C4-2B (cell line): ENCODE measurements at regions not wholly inside any gene's neighbourhood (a gene's known extent, or its start where the extent isn't known, plus 50 kb on each side); places are given as distances from the start of the nearest gene placed in this dataset.

ENCODE experiments used
- H3K27ac ChIP-seq: fragments of 450-650 bp; 2 replicates; pipeline ENCODE4 v1.5.1; 2017
- ZFX ChIP-seq: fragments of 450-650 bp; IDR thresholded peaks from 2 replicates; pipeline ENCODE4 v1.6.1; 2017
- TF ChIP-seq, protein P1 (sequence below): fragments of 450-650 bp; conservative IDR thresholded peaks from 2 replicates; pipeline ENCODE4 v1.5.1; 2017; ENCODE audit warnings: mild to moderate bottlenecking

DNA sequence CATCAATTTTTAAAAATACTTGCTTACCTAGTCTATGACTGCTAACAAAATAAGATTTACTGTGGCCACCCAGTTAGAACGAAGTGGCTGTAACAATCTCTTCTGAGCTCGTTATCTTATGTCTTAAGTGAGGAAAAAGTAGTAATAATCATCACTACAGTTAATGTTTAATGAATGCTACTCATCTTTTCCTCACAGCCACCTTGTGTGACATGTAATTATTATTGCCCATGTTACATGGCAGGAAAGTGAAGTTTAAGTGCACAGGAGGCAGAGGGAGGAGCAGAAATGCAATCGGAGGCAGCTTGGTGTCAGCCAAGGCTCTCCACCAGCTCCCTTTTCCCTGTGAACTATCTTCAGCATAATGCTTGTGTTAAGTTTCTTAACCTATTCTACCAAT lies 260.3 kb downstream of the B3GLCT start:
- no peak overlapping the region for H3K27ac ChIP-seq
- no peak for TF ChIP-seq ZFX

DNA sequence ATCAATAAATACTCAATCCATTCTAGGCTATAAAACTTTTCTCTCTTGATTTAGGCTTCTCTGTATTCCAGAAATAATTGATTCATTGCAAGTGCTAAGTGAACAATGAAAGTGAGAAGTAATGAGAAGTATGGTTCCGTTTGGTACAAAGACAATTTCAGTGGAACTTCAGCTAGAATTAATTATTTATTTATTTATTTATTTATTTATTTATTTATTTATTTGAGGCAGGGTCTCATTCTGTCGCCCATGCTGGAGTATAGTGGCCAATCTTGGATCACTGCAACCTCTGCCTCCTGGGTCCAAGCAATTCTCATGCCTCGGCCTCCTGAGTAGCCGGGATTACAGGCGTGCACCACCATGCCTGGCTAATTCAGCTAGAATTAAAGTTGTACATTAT lies 262.1 kb downstream of the B3GLCT start:
- TF ChIP-seq ZFX: no peak
- TF ChIP-seq, protein P1, sequence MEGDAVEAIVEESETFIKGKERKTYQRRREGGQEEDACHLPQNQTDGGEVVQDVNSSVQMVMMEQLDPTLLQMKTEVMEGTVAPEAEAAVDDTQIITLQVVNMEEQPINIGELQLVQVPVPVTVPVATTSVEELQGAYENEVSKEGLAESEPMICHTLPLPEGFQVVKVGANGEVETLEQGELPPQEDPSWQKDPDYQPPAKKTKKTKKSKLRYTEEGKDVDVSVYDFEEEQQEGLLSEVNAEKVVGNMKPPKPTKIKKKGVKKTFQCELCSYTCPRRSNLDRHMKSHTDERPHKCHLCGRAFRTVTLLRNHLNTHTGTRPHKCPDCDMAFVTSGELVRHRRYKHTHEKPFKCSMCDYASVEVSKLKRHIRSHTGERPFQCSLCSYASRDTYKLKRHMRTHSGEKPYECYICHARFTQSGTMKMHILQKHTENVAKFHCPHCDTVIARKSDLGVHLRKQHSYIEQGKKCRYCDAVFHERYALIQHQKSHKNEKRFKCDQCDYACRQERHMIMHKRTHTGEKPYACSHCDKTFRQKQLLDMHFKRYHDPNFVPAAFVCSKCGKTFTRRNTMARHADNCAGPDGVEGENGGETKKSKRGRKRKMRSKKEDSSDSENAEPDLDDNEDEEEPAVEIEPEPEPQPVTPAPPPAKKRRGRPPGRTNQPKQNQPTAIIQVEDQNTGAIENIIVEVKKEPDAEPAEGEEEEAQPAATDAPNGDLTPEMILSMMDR: no peak
- no peak overlapping the region for H3K27ac ChIP-seq

DNA sequence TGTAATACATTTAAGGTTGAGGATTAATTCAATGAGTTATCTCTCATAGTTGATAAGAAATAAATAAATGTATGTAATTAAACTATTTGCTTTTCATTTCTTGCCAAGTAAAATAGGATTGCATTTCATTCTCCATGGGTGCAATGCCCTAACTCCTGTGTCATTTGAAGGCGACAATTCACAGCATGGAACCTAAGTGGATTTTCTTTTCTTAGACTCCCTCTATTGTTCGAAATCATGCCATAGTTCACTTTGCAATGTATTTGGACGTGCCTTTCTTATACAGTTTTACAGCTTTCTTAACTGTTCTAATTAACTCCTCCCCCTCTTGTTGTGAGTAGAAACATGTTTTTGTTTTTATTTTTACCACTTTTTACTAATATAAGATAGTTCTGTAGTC lies 263.0 kb downstream of the B3GLCT start:
- H3K27ac ChIP-seq: no peak overlapping the region
- TF ChIP-seq, protein P1: no peak
- no peak for TF ChIP-seq ZFX

DNA sequence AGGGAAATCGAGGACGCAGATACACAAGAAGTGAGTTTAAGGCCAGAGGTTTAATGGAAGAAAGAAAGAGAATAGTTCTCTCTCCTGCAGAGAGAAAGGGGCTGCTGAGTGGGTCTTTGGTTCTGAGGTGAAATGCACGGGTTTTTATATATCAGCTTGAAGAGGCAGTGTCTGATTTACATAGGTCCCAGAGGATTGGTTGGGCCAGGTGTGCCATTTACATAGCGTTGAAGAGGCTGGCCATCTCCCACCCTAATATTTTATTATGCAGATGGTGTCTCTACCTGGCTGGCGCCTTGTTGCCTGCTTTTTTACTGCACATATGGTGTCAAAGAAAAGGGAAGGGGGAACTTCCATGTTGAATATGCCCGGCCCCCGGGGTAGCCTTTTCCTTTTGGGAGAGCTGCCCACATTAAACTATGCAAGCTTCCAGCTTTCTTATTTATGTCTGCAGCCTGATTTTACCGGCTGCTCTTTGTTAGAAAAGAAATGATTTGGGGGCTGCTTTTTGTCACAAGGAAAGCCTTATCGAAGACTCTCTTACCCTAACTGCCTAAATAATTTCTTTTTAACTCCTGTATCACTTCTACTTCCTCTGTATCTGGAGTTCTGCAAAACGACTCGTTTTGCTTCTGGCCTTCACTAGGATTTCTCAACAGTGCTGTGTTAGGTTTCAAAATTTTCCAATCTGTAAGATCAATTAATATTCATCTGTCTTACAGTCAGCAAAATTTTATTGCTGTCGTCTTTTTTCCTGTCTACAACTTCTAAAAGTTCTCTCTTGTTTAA lies 268.5 kb downstream of the B3GLCT start:
- TF ChIP-seq, protein P1: no peak
- no peak for TF ChIP-seq ZFX
- H3K27ac ChIP-seq: no peak overlapping the region

DNA sequence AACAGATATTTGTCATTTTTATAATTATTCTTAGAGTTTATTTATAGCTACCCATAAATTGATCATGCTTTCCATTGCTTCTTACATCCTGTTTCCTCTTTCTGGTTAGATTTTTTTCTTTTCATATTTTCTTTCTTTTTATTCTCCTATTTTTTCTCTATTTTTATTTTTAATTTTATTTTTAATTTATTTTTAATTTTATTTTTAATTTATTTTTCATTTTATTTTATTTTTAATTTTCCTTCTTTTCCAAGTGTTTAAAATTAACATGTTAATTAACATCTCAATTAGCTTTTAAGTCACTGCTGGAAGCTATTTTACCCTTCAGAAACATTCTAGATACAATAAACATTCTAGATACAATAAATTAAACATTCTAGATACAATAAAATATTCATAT lies 269.6 kb downstream of the B3GLCT start:
- TF ChIP-seq, protein P1: no peak
- TF ChIP-seq ZFX: no peak

DNA sequence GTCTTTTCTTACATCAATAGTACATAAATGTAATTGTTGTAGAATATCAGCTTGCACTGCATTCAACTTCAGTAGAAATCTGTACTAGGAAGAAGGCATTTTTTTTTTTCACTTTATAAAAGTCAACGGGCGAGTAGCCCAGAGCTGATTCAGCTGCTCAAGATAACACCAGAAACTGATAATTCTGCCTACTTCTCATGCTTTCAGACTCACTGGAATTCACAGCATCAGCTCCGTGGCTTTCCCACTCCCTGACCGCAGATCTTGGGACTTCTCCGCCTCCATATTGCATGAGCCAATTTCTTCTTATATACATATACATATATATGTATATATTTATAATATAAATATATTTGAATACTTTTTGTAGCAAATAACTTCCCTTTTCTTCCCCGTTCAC lies 263.1 kb upstream of the RXFP2 start:
- no peak overlapping the region for H3K27ac ChIP-seq
- TF ChIP-seq, protein P1: no peak
- TF ChIP-seq ZFX: no peak

More for the DNA sequence above, 269.6 kb downstream of the B3GLCT start:
- H3K27ac ChIP-seq: no peak overlapping the region

DNA sequence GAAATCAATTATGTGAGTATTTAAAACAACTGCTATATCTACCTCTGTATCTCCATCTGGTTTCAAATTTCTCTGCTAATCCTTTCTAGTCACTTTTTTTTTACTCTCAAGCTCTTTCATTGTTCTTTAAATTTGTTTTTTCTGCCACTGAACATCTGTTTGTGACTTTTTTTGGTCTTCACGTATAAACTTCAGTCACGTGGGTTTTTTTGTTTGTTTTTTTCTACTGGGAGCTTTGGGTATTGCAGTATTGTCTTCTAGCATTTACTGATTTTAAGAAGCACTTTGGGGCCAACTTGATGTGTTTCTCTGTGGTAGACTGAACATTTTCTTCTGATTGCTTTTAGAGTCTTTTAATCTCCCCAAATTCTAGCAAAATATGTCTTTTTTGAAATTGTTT lies 262.6 kb upstream of the RXFP2 start:
- TF ChIP-seq, protein P1: peak; percentile 38
- no peak for TF ChIP-seq ZFX
- H3K27ac ChIP-seq: no peak overlapping the region

DNA sequence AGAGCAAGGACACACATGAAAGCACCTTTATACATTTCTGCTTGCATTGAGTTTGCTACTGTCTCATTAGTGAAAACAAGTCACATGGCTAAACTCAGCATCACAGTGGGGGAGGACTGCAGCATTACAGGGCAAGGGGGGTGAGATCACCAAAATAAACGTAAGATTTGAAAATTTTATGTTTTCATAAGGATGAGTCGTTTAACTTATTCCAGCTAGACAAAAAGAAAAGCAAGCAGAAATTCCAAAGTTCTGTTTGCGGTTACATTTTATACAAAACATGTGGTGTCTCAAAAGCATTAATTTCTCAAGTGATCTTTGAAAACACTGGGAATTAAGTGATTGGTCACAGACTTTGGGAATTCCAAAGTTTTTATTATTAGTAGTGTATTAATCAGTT lies 261.4 kb upstream of the RXFP2 start:
- no peak overlapping the region for H3K27ac ChIP-seq
- no peak for TF ChIP-seq ZFX
- TF ChIP-seq, protein P1: no peak
